Endothelial cell of umbilical vein (primary cell): ENCODE measurements at regions not wholly inside any gene's neighbourhood (a gene's known extent, or its start where the extent isn't known, plus 50 kb on each side); places are given as distances from the start of the nearest gene placed in this dataset.

Experiments
- BruUV-seq: library from RNA; stranded (reverse); fragments of 400-500 nt; replicated peaks from 2 replicates; lab custom pipeline; 2021; lab: Mats Ljungman, UMichigan
- CTCF ChIA-PET: fragments of 300-600, 350-600 bp; sonication (Branson Sonifier 250); formaldehyde crosslinking; loops from one replicate; lab custom pipeline; 2021; ENCODE audit warnings: antibody characterized with exemption, inconsistent platforms; lab: Charles Lee
- POLR2A ChIA-PET: fragments of 300-600, 350-600 bp; sonication (Branson Sonifier 250); formaldehyde crosslinking; loops from one replicate; lab custom pipeline; 2021; ENCODE audit warnings: antibody characterized with exemption, inconsistent platforms; lab: Charles Lee
- DNase-seq: peaks from one replicate; pipeline ENCODE4 v3.0.0-alpha.2; 2011; ENCODE audit warnings: low read depth, low spot score
- FAIRE-seq: peaks from 2 replicates; lab custom pipeline; 2011; peaks lifted over from hg19 to GRCh38; lab: Jason Lieb, UNC
- H2AFZ ChIP-seq: 2 replicates; pipeline ENCODE4 v1.6.0; 2012; ENCODE audit warnings: low read depth, low read length, control low read depth, inconsistent platforms
- H3K27ac ChIP-seq: 2 replicates; pipeline ENCODE4 v1.5.1; 2011; ENCODE audit warnings: low read depth, mild to moderate bottlenecking, control low read depth, low read length, moderate library complexity; ENCODE audit not compliant: insufficient read depth
- H3K27me3 ChIP-seq, 2 experiments: 2 replicates each; pipeline versions ENCODE4 v1.6.0 to v1.6.1; 2011; ENCODE audit warnings: low read length in 2 of 2, mixed read lengths in 1 of 2; ENCODE audit not compliant: control insufficient read depth in 2 of 2, insufficient read depth in 2 of 2
- H3K36me3 ChIP-seq, 2 experiments: 2 replicates in 1 of 2; 3 replicates in 1 of 2; pipeline ENCODE4 v1.5.1; 2011; ENCODE audit warnings: low read length in 2 of 2, mild to moderate bottlenecking in 1 of 2, moderate library complexity in 1 of 2; ENCODE audit not compliant: control insufficient read depth in 2 of 2, insufficient read depth in 2 of 2; ENCODE audit errors: extremely low read depth in 1 of 2
- H3K4me1 ChIP-seq: 3 replicates; pipeline ENCODE4 v1.5.1; 2011; ENCODE audit warnings: mild to moderate bottlenecking, low read length; ENCODE audit not compliant: control insufficient read depth, insufficient read depth; ENCODE audit errors: extremely low read depth
- H3K4me2 ChIP-seq: 2 replicates; pipeline ENCODE4 v1.6.1; 2011; ENCODE audit warnings: low read length, control low read depth, mixed read lengths; ENCODE audit not compliant: insufficient read depth
- H3K4me3 ChIP-seq, 3 experiments: fragments of 200-600 bp in 1 of 3; sonication (generic), shearing (Covaris generic) in 1 of 3; replicated peaks in 1 of 3; 2 replicates each; pipeline ENCODE4 v1.5.1; 2011 to 2016; ENCODE audit warnings: control low read depth in 3 of 3, low read length in 3 of 3, mild to moderate bottlenecking in 2 of 3, inconsistent platforms in 1 of 3, low read depth in 1 of 3, moderate library complexity in 1 of 3; ENCODE audit not compliant: insufficient read depth in 1 of 3
- H3K79me2 ChIP-seq: 2 replicates; pipeline ENCODE4 v1.6.0; 2012; ENCODE audit warnings: low read length, inconsistent platforms; ENCODE audit not compliant: control insufficient read depth, insufficient read depth
- H3K9ac ChIP-seq: replicated peaks from 2 replicates; pipeline ENCODE3; 2011; ENCODE audit warnings: low read length, control low read depth; ENCODE audit not compliant: insufficient read depth; ENCODE audit errors: extremely low read depth
- H3K9me1 ChIP-seq: replicated peaks from 3 replicates; pipeline ENCODE4 v1.6.0; 2011; ENCODE audit warnings: mild to moderate bottlenecking, low read length; ENCODE audit not compliant: control insufficient read depth, insufficient read depth; ENCODE audit errors: extremely low read depth
- H3K9me3 ChIP-seq: replicated peaks from 2 replicates; pipeline ENCODE4 v1.5.1; 2012; ENCODE audit warnings: low read length, inconsistent platforms; ENCODE audit not compliant: control insufficient read depth, insufficient read depth
- H4K20me1 ChIP-seq: replicated peaks from 2 replicates; pipeline ENCODE3; 2011; ENCODE audit warnings: mild to moderate bottlenecking, low read length; ENCODE audit not compliant: control insufficient read depth, insufficient read depth; ENCODE audit errors: extremely low read depth
- EZH2 ChIP-seq: IDR thresholded peaks from 2 replicates; pipeline ENCODE4 v1.6.1; 2012; ENCODE audit warnings: borderline replicate concordance, low read depth, mild to moderate bottlenecking, moderate library complexity, low read length, inconsistent platforms; ENCODE audit not compliant: severe bottlenecking
- FOS ChIP-seq: IDR thresholded peaks from 2 replicates; pipeline ENCODE4 v1.6.1; 2011; ENCODE audit warnings: mild to moderate bottlenecking, low read length, moderate library complexity, borderline replicate concordance; ENCODE audit not compliant: insufficient read depth
- GATA2 ChIP-seq: IDR thresholded peaks from 2 replicates; pipeline ENCODE4 v1.7.0; 2011; ENCODE audit warnings: low read depth, mild to moderate bottlenecking, moderate library complexity, mixed read lengths, low read length; ENCODE audit not compliant: insufficient read length, insufficient read depth
- JUN ChIP-seq: IDR thresholded peaks from 2 replicates; pipeline ENCODE4 v1.6.1; 2011; ENCODE audit warnings: borderline replicate concordance, low read depth; ENCODE audit not compliant: insufficient read length, insufficient read depth
- MYC ChIP-seq: IDR thresholded peaks from one replicate; pipeline ENCODE4 v1.6.1; 2011; ENCODE audit warnings: mild to moderate bottlenecking, low read depth, low read length
- POLR2A ChIP-seq: IDR thresholded peaks from 2 replicates; pipeline ENCODE4 v1.6.1; 2012; ENCODE audit warnings: low read depth, mild to moderate bottlenecking, control low read depth, low read length
- POLR2AphosphoS5 ChIP-seq: IDR thresholded peaks from 2 replicates; pipeline ENCODE4 v1.6.1; 2012; ENCODE audit warnings: low read depth, mild to moderate bottlenecking, control low read depth, low read length, moderate library complexity; ENCODE audit not compliant: insufficient read depth
- dilution Hi-C: fragments of 300-500 bp; cut with MboI; formaldehyde crosslinking; loops from one replicate; pipeline ENCODE4 v1.15.0; 2019; ENCODE audit warnings: low sequenced_read_pairs; ENCODE audit not compliant: extremely low pct_ligation_motif_present
- intact Hi-C: fragments of 100-400 bp; cut with micrococcal nuclease; formaldehyde crosslinking; loops from one replicate; pipeline ENCODE4 v1.10.0; 2022
- TF ChIP-seq, protein P1 (sequence below), 2 donors: IDR thresholded peaks; 1 replicate in 1 of 2; 2 replicates in 1 of 2; pipeline ENCODE4 v1.5.1; 2011; ENCODE audit warnings: low read length in 2 of 2, mild to moderate bottlenecking in 2 of 2, moderate library complexity in 2 of 2, control low read depth in 1 of 2, inconsistent platforms in 1 of 2, low read depth in 1 of 2; ENCODE audit not compliant: insufficient read depth in 1 of 2; ENCODE audit errors: extremely low read depth in 1 of 2
- TF ChIP-seq, protein P2 (sequence below): IDR thresholded peaks from 2 replicates; pipeline ENCODE4 v1.6.1; 2011; ENCODE audit not compliant: insufficient read depth, insufficient read length

DNA sequence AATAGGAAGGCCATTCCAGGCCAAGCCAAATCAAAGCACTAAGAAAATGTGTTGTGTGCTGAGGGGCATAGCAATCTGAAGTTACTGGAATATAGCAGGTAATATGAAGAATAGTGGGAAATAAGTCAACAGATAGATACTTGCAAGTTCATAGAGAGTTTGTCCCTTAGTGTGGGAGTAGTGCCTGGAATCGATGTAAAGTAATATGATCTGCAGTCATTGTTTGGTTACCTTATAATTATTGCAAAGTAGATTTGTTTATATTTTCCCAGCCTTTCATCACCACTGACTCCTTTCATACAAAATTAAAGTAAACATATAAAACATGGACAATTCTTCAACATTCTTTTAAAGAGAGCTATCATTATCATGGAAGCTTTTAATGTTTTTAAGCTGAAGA, 420.9 kb upstream of the NECTIN3 start:
- H3K27ac ChIP-seq = no peak overlapping the region
- TF ChIP-seq, protein P1, sequence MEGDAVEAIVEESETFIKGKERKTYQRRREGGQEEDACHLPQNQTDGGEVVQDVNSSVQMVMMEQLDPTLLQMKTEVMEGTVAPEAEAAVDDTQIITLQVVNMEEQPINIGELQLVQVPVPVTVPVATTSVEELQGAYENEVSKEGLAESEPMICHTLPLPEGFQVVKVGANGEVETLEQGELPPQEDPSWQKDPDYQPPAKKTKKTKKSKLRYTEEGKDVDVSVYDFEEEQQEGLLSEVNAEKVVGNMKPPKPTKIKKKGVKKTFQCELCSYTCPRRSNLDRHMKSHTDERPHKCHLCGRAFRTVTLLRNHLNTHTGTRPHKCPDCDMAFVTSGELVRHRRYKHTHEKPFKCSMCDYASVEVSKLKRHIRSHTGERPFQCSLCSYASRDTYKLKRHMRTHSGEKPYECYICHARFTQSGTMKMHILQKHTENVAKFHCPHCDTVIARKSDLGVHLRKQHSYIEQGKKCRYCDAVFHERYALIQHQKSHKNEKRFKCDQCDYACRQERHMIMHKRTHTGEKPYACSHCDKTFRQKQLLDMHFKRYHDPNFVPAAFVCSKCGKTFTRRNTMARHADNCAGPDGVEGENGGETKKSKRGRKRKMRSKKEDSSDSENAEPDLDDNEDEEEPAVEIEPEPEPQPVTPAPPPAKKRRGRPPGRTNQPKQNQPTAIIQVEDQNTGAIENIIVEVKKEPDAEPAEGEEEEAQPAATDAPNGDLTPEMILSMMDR (IDR thresholded peaks at IDR 0.05; ENCODE audit: extremely low read depth in 1 of 2, insufficient read depth in 1 of 2, low read depth in 1 of 2, low read length in 2 of 2) = no peak
- TF ChIP-seq EZH2 = no peak
- no peak for TF ChIP-seq FOS
- TF ChIP-seq POLR2A = no peak
- TF ChIP-seq GATA2 = no peak
- TF ChIP-seq, protein P2, sequence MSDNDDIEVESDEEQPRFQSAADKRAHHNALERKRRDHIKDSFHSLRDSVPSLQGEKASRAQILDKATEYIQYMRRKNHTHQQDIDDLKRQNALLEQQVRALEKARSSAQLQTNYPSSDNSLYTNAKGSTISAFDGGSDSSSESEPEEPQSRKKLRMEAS = no peak
- TF ChIP-seq MYC = no peak
- no peak for TF ChIP-seq POLR2AphosphoS5
- no peak for TF ChIP-seq JUN
- ChIA-PET POLR2A (no interaction called here), CTCF (no interaction called here)
- H3K36me3 ChIP-seq = no peaks in the 10 kb centered on the region
- no peaks in the 10 kb centered on the region for H3K9me1 ChIP-seq
- H3K27me3 ChIP-seq = no peaks in the 10 kb centered on the region
- no peak overlapping the region for H3K4me2 ChIP-seq
- H4K20me1 ChIP-seq = no peaks in the 10 kb centered on the region
- H2AFZ ChIP-seq = no peak overlapping the region
- BruUV-seq = no TSS peak
- FAIRE-seq (no peak), DNase-seq (no peak)
- H3K9me3 ChIP-seq = no peaks in the 10 kb centered on the region
- no peaks in the 10 kb centered on the region for H3K4me1 ChIP-seq
- intact Hi-C loops (no loop called here), dilution Hi-C loops (no loop called here)
- no peaks in the 10 kb centered on the region for H3K79me2 ChIP-seq
- H3K4me3 ChIP-seq = no peak overlapping the region
- no peak overlapping the region for H3K9ac ChIP-seq
